ENCODE measurements at regions not wholly inside any gene's neighbourhood (a gene's known extent, or its start where the extent isn't known, plus 50 kb on each side); places are given as distances from the start of the nearest gene placed in this dataset.
"Not testable (repeated sequence)": the region's sequence is repeated elsewhere in the genome, so short reads cannot be mapped to it uniquely, and the experiment has no call there.

DNA sequence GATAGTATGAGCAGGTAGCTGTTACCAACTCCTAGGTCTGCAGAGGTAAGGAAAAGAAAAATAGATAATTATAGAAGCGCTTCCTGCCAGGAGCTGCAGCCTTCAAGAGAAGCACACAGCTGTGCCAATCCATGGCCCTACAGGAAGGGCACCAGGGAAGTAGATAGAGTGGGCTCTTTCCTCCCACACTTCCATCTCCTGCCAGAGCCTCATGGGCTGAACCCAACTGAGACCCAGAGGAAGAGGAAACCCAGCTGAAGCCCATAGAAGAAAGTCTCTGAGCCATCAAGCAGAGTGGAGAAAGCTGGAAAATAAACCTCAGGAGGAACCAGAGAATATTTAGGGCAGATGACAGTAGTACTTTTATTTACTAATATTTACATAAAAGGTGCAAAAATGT is 146.7 kb upstream of the ATXN1 start:
- no peak for DNase-seq (ENCODE audit: low read depth)

DNA sequence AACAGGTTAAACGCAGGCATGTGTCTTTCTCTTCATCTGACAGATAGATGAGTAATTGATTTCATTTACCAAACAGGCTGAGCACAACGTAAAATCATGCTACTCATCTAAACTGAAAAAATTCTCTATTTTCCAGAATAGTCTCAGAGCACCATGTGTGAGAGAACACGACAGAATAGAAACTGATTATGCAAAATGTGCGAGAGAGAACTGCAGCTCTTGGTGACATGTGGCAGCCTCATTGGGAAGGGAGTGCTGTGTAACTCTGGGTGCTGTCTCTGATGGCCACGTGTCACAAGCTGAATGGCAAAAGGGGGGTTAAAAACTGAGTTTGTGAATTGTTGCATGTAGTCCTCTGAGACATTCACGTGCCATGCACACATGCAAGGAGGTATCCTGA is 143.7 kb upstream of the ATXN1 start:
- DNase-seq (ENCODE audit: low read depth): no peak

DNA sequence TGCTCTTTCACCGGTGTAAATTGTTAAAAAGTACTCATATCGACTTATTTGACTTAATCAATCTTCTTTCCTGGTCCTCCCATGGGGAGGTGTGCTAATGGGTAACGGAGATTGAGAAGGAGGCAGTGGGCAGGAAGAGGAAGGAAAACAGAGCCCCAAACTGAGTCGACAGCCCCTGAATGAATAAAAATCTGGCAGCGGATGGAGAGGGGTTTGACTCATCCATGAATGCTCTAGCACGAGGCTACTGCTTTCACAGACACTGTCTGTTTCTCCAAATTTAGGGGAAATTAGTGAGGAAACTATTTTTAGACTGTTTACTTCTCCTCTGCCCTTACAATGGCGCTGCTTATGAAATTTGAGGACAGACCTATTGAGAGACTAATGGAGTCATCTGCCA is 142.2 kb upstream of the ATXN1 start:
- no peak for DNase-seq (ENCODE audit: low read depth)

DNA sequence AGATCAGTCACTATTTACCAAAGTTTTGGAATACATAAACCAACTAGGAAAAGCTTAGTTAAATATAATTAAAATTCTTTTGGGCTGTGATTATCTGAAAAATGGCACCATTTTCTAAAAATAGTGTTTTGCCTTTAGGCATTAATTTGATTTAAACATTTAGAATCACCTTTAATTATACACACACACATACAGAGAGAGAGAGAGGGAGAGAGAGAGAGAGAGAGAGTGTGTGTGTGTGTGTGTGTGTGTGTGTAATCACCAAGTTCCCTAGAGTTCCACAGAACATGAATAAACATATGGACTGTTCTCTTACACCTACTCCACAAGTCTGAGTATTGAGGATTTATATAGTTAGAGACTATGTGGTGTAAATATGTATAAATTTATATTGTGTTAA is 141.2 kb upstream of the ATXN1 start:
- DNase-seq (ENCODE audit: low read depth): no peak

DNA sequence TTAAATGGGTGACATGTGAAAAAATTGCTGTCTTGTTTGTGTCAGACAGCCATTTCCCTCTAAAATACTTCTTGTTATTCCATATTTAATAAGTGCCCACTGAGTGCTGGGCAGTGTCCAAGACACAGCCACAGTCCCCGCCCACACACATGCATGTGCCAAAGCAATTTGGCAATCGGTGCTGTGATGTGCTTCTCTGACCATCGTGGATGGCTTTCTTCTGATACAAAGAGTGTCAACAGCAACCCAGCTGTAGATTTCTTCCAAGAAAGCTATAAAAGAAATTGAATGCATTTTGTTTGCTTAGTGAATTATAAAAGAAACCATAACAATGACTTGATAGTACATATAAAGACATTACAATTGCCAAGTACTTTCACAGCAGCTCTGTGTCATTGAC is 140.5 kb upstream of the ATXN1 start:
- DNase-seq (ENCODE audit: low read depth): no peak

DNA sequence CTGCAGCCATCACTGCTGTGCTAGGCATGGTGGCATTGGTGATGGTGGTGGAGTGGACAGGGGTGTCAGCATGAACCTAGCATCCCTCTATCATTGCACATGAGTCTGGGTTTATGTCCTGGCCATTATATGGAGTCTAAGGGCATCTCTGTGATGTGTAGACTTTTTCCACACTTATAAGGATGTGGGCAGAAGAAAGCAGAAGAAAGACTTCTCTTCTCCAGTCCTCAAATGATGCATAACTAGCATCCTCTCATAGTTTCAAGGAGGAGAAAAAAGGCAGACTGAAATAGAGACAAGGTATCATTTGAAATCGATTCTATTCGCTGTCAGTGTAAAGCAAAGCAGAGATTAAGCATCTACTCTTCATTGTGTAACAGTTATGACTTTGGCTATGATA is 140.0 kb upstream of the ATXN1 start:
- no peak for DNase-seq (ENCODE audit: low read depth)

DNA sequence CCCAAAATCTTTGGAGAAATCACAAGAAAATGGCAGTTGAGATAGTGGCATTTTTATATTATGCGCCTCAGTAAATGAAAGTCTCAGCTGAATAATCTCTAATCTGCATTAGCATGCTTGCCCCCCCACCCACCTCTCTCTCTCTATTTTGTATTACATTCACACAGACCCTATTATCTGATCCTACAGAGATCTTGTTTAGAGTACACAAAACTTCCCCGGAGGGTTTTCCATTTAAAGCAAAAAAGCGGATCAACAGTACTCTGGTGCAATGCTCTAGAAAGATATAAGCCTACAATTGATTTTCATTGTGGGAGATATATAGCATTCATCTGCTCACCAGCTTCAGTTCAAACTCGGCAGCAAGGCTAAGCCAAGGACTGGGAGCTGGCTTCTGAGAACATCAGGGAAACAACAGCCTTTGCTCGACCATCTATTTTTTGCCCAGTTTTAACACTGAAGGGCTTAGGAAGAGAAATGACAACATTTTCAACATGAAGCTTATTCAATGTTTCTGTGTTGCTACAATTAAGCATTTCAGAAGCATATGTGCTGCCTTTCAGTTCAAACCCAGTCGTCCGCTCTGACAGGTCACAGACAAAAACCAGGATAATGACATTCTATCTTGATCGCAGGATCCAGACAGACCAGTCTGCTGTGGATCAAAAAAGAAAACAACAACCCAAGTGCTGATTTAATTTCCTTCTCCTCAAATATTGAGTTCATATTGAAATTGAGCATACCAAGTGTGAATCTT is 137.6 kb upstream of the ATXN1 start:
- DNase-seq (ENCODE audit: low read depth): no peak

DNA sequence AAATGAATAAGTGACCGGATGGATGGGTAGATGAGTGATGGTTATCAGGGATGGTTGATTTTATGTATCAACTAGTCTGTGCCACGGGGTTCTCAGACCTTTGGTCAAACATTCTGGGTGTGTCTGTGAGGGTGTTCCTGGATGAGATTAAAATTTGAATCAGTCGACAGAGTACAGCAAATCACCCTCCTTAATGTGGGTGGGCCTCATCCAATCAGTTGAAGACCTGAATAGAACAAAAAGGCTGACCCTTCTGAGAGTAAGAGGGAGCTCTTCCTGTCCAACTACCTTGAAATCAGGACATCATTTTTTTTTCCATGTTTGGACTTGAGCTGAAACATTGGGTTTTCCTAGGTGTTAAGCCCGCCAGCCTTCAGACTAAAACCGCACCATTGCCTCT is 136.4 kb upstream of the ATXN1 start:
- no peak for DNase-seq (ENCODE audit: low read depth)

DNA sequence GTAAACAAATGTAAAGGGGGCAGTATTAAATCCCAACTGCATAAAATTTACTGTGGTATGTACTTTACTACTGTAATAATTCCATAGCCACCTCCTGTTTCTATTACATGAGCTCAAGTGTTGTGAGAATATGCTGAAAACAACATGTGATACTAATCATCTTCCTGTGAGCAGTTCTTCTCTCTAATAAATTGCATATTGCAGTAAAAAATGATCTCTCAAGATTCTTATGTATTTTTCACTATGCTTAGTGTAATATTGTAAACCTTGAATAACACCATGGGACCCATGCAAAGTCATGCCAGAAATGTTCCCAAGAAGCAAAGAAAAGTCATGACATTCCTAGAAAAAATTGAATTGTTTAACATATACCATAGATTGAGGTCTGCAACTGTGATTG is 133.0 kb upstream of the ATXN1 start:
- DNase-seq (ENCODE audit: low read depth): no peak

DNA sequence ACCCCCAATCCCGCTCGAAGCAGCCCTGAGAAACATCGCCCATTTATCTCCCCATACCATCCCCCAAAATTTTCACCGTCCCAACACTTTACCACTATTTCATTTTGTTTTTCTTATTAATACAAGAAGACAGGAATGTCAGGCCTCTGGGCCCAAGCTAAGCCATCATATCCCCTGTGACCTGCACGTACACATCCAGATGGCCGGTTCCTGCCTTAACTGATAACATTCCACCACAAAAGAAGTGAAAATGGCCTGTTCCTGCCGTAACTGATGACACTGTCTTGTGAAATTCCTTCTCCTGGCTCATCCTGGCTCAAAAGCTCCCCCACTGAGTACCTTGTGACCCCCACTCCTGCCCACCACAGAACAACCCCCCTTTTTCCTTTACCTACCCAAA is 129.8 kb upstream of the ATXN1 start:
- not testable (repeated sequence) for DNase-seq (ENCODE audit: low read depth)

DNA sequence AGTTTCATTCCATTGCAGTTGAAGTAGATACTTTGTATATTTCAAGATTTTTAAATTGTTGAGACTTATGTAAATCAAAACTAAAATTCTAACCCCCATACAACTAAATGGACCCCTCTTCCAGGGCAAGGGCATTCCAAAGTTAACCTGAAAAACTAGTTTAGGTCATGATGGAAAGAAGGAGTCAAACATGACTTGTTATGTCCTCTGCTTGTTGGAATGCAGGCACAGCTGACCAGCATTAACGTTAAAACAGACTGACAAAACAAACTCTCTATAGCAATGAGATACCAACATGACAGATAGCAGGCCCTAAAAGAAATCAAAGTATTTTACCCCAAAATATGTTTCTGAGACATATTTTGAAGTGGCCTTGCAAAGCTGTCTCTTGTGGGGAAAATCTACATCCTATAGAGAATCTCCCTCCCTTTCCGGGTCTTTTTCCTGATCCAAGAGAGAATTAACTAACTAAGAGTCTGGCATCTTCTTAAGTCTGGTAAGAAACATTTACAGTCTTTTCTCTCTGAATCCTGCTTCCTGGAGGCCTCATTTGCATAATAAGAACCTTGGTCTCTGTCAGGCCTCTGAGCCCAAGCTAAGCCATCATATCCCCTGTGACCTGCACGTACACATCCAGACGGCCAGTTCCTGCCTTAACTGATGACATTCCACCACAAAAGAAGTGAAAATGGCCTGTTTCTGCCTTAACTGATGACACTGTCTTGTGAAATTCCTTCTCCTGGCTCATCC is 124.3 kb upstream of the ATXN1 start:
- DNase-seq (ENCODE audit: low read depth): no peak

DNA sequence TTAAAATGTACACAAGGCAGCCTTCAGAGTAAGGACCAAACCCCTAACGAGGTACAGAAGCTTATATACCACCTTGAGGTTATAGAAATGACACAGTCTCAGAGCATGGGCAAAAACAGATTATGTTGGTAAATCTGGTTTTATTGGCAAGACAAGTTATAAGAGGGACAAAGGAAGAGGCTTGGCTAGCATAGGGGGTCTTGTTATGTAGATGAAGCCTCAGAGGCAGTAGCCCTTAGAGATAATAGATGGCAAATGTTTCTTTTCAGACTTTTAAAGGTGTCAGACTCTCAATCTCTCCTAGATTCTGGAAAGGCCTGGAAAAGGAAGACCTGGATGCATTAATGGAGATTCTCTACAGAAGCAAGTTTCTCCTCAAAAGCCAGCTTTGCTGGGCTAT is 123.3 kb upstream of the ATXN1 start:
- DNase-seq (ENCODE audit: low read depth): no peak

DNA sequence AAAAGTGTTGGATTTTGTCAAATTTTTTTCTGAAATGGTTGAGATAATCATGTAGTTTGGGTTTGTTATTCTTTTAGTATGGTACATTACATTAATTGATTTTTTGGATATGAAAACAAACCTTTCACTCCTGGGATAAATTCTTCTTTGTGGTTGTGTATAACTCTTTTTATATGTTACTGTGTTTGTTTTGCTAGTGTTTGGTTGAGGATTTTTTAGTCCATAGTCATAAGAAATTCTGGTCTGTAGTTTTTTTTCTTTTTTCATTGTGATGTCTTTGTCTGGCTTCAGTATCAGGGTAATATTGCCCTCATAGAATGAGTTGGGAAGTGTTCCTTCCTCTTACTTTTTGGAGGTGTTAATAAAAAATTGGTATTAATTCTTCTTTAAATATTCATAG is 122.2 kb upstream of the ATXN1 start:
- DNase-seq (ENCODE audit: low read depth): no peak

DNA sequence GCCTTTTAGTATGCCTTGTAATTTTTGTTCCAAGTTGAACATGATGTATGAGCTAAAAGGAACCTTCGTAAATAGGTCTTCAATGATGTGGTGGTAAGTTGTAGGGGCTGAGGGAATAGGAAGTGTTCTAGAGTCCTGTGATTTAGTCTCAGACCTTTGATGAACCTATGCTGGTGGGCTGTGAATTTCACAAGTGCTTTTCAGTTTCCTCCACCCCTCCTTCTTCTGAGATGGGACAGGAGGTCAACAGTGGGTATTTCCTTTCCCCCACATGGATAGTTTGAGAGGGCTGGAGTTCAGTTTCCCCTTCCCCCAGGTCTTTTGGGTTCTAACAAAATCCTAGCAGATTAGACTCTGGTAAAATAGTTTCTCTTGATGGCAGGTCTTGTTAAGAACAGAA is 121.0 kb upstream of the ATXN1 start:
- no peak for DNase-seq (ENCODE audit: low read depth)

DNA sequence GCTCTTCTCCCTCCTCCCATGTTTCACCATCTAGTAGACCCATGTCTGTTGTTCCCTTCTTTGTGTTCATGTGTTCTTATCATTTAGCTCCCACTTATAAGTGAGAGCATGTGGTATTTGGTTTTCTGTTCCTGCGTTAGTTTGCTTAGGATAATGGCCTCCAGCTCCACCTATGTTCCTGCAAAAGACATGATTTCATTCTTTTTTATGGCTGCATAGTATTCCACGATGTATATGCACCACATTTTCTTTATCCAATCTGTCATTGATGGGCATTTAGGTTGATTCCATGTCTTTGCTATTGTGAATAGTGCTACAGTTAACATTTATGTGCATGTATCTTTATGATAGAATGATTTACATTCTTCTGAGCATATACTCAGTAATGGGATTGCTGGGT is 115.6 kb upstream of the ATXN1 start:
- DNase-seq (ENCODE audit: low read depth): not testable (repeated sequence)

DNA sequence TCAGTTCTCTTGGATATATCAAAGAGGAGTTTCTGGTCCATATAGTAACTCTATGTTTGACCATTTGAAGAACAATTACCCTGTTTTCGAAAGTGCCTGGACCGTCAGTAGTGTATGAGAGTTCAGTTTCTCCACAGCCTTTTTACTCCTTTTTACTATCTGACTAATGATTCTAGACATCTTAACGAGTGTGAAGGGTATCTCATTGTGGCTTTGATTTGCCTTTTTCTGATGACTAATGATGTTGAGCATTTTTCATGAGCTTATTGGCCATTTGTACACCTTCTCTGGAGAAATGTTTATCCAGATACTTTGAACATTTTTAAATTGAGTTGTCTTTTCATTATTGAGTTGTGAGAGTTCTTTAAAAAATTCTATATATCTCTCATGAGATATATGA is 114.9 kb upstream of the ATXN1 start:
- no peak for DNase-seq (ENCODE audit: low read depth)

DNA sequence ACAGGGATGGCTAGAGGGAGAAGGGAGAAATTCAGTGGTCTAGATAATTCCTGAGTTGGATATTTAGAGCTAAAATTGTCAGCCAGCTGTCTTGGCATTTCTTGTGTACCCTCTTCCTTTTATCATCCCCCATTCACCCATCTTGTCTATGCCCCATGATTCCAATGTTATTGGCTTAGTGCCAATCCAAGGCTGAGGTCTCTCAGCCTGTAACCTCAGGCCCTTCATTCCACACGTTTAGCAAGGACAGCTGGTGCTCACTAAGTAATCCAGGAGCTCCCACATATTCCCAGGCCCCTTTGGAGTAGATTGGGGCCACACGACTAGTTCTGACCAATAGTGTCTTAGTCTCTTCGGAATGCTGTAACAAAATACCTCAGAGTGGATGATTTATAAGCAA is 112.4 kb upstream of the ATXN1 start:
- no peak for DNase-seq (ENCODE audit: low read depth)

DNA sequence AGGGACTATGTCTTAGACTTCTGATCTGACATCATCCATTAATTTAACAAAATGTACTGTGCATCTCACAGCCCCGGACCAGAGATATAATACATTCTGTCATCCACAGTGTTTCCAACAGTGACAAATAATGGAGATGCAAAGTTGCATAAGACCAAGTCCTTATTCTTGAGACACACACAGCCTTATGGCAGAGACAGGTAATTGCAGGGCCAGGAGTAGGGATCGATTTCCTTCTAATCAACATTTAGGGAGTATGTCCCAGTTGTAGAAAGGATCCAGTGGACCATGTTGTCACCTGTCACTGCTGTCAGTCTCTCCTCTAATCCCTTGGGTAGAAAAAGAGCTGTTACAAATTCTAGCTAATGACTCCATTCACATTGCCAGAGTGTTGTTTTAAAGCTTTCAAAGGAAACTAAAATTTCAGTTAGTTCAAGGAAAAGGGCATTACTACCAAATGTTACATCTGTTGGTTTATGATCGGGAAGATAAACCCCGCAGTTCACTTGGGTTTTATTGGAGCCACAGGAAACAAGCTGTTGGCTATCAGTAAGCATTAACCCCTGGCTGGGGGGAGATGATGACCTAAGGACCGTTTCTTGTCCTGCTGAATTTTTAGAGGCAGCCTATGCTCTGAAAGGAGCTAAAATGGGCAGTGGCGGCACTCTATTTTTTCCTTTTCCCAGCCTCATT is 111.4 kb upstream of the ATXN1 start:
- DNase-seq (ENCODE audit: low read depth): no peak

DNA sequence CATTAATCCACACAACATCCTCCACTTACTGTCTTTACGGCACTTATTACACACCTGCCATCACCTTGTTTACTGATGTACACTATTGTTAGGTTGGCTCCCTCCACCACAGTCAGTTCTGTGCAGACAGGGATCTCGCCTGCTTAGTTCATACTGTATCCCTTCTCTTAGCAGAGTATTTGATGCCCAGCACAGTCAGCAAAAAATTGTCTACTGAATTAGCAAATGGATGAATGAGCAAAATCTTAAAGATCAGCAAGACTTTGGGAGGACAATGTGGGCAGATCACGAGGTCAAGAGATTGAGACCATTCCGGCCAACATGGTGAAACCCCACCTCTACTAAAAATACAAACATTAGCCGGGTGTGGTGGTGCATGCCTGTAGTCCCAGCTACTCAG is 109.8 kb upstream of the ATXN1 start:
- no peak for DNase-seq (ENCODE audit: low read depth)

DNA sequence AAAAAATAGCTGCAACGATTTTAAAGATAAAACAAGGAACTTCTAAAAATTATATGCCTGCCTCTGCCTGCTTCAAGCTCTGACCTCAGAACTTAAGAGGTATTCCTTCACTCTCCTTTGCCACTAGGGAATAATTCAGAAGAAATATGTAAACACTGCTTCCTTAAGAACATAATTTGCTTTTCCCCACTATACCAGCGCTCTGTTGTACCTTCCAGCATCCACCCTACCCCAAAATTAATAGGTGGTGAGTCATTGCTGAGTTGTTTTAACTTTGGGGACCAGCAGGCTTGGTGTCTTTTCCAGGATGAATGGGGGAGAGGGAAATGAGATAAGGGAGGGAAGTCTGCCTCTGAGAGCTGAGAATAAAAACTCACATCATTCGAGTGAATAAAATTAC is 107.7 kb upstream of the ATXN1 start:
- no peak for DNase-seq (ENCODE audit: low read depth)

DNA sequence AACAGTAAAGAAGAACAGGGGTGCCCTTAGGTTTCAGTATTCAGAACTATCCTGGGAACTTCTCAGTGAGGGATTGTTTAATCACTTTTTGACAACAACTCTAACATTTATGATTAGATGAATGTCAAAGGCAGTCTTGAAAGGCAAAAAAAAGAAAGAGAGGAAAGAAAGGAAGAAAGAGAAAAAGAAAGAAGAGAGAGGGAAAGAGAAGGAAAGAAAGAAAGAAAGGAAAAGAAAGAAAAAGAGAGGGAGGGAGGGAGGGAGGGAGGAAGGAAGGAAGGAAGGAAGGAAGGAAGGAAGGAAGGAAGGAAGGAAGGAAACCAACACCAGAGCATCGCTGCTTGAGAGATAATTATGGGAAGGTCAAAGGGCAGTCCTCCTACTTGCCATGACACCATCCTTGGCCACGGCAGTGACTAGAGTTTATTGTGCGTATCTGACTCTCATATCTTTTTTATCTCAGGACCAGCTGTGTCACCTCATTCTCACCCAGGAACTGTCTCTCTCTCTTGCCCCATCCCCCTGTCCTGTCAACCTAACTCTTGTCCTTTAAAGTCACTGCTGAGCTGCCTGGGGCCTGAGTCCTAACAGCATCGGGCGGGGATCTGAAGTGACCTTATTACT is 96.8 kb upstream of the ATXN1 start:
- DNase-seq (ENCODE audit: low read depth): no peak

DNA sequence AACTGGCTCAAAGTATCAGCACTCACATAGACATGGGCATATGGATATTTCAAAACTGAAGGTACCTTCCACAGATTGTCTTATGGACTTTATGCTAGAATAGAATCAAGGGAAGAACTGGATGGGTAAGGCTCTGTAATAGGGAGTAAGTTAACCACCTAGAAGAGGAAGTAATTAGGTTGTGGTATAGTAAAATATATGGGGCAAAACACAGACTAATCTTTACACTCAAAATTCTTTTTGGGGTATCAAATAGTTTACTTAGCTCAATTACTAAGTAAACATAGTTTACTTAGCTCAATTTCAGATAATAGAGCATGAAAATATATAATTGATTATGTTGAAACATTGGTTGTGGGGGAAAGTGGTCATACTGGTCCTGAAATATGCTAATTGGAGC is 94.2 kb upstream of the ATXN1 start:
- no peak for DNase-seq (ENCODE audit: low read depth)

DNA sequence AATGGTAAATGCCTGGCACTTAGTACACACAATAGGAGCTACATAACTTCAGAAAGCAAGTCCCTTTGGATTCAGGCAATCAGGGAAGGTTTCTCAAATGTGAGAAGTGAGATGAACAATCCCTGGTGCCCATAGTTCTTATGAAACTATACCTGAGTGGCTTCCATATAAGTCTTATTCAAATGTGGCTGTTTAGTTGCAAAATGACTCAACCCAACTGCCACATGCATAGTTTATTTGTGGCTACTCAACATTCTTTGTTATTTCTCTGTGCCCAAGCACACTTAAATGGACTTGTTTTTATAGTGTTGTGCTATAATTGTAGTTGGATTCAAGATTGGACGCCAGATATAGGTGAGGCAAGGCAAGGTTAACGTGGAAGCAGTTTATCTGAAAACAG is 93.7 kb upstream of the ATXN1 start:
- peak; percentile 66 for DNase-seq (ENCODE audit: low read depth)

Data from renal cortical epithelial cell (primary cell).